HG03196 (cell line): ENCODE measurements at regions not wholly inside any gene's neighbourhood (a gene's known extent, or its start where the extent isn't known, plus 50 kb on each side); places are given as distances from the start of the nearest gene placed in this dataset.

Experiments
- ATAC-seq: cut with Tn5 transposase; IDR thresholded peaks from one replicate; pipeline ENCODE4 v1.9.1; 2021; ENCODE audit not compliant: unreplicated experiment

- no peak for ATAC-seq
These were observed 260.0 kb downstream of the NDFIP2 start for GRCh38 chr13:79740991-79741390.

GRCh38 chr13:79736356-79736755 is 255.4 kb downstream of the NDFIP2 start:
- ATAC-seq, result no peak

- no peak for ATAC-seq
These were observed 254.3 kb downstream of the NDFIP2 start for GRCh38 chr13:79735228-79735627.

GRCh38 chr13:79727086-79727485 is 246.1 kb downstream of the NDFIP2 start:
- ATAC-seq, result no peak

- ATAC-seq, result no peak
These were observed 244.9 kb downstream of the NDFIP2 start for GRCh38 chr13:79725841-79726240.

- ATAC-seq, result no peak
These were observed 243.6 kb downstream of the NDFIP2 start for GRCh38 chr13:79724348-79725103.

GRCh38 chr13:79723519-79724024 is 242.6 kb downstream of the NDFIP2 start:
- ATAC-seq, result no peak

- no peak for ATAC-seq
These were observed 242.0 kb downstream of the NDFIP2 start for GRCh38 chr13:79722885-79723445.

GRCh38 chr13:79716191-79716590 is 235.2 kb downstream of the NDFIP2 start:
- ATAC-seq, result no peak

- no peak for ATAC-seq
These were observed 230.7 kb downstream of the NDFIP2 start for GRCh38 chr13:79711631-79712030.

- no peak for ATAC-seq
These were observed 229.4 kb downstream of the NDFIP2 start for GRCh38 chr13:79710376-79710775.

GRCh38 chr13:79709471-79709870 is 228.5 kb downstream of the NDFIP2 start:
- ATAC-seq, result no peak

GRCh38 chr13:79703772-79704171 is 222.8 kb downstream of the NDFIP2 start:
- ATAC-seq, result no peak

GRCh38 chr13:79695754-79696153 is 214.8 kb downstream of the NDFIP2 start:
- no peak for ATAC-seq

GRCh38 chr13:79692846-79693245 is 211.9 kb downstream of the NDFIP2 start:
- no peak for ATAC-seq

- ATAC-seq, result no peak
These were observed 210.9 kb downstream of the NDFIP2 start for GRCh38 chr13:79691826-79692225.

- no peak for ATAC-seq
These were observed 207.8 kb downstream of the NDFIP2 start for GRCh38 chr13:79688741-79689140.

- no peak for ATAC-seq
These were observed 205.5 kb downstream of the NDFIP2 start for GRCh38 chr13:79686441-79686840.

GRCh38 chr13:79684371-79684770 is 203.4 kb downstream of the NDFIP2 start:
- ATAC-seq, result no peak

GRCh38 chr13:79682164-79682563 is 201.2 kb downstream of the NDFIP2 start:
- no peak for ATAC-seq

- ATAC-seq, result no peak
These were observed 200.1 kb downstream of the NDFIP2 start for GRCh38 chr13:79681069-79681468.

- ATAC-seq, result no peak
These were observed 199.5 kb downstream of the NDFIP2 start for GRCh38 chr13:79680485-79680884.

- peak; percentile 58 for ATAC-seq
These were observed 198.4 kb downstream of the NDFIP2 start for GRCh38 chr13:79679334-79679733.
